Erythroblast (primary cell): ENCODE measurements at regions not wholly inside any gene's neighbourhood (a gene's known extent, or its start where the extent isn't known, plus 50 kb on each side); places are given as distances from the start of the nearest gene placed in this dataset.

Experiments
- GATA1 ChIP-seq: IDR thresholded peaks from 2 replicates; pipeline ENCODE4 v1.6.1; 2011; ENCODE audit warnings: low read depth, mild to moderate bottlenecking, control low read depth, low read length, moderate library complexity
- POLR2A ChIP-seq: IDR thresholded peaks from 2 replicates; pipeline ENCODE4 v1.6.1; 2011; ENCODE audit warnings: mild to moderate bottlenecking, low read length

GRCh38 chr6:100288311-100288710 is 176.4 kb downstream of the SIM1 start:
- TF ChIP-seq GATA1 (no peak), POLR2A (no peak)
